Caco-2 (cell line): ENCODE measurements at regions not wholly inside any gene's neighbourhood (a gene's known extent, or its start where the extent isn't known, plus 50 kb on each side); places are given as distances from the start of the nearest gene placed in this dataset.
"Not testable (repeated sequence)": the region's sequence is repeated elsewhere in the genome, so short reads cannot be mapped to it uniquely, and the experiment has no call there.

Experiments
- BruUV-seq: library from RNA; stranded (reverse); fragments of 400-500 nt; replicated peaks from 2 replicates; lab custom pipeline; 2021; lab: Mats Ljungman, UMichigan
- CTCF ChIA-PET: fragments of 300-600 bp; sonication (Branson Sonifier 250); formaldehyde crosslinking; loops from one replicate; lab custom pipeline; 2022; ENCODE audit warnings: antibody characterized with exemption; lab: Charles Lee
- POLR2A ChIA-PET: fragments of 300-600 bp; sonication (Branson Sonifier 250); formaldehyde crosslinking; loops from one replicate; lab custom pipeline; 2022; ENCODE audit warnings: antibody characterized with exemption; lab: Charles Lee
- DNase-seq, 2 experiments: peaks; one replicate each; pipeline versions ENCODE4 v3.0.0 to v3.0.0-alpha.2; 2020 to 2022
- H3K27me3 ChIP-seq: replicated peaks from 2 replicates; pipeline ENCODE4 v1.6.0; 2011; ENCODE audit warnings: low read length; ENCODE audit not compliant: control insufficient read depth, insufficient read depth
- H3K36me3 ChIP-seq: 2 replicates; pipeline ENCODE4 v1.5.1; 2011; ENCODE audit warnings: low read length; ENCODE audit not compliant: control insufficient read depth, insufficient read depth
- H3K4me1 ChIP-seq: fragments of 250-450 bp; sonication (Bioruptor Pico); 2 replicates; pipeline ENCODE4 v1.5.1; 2020; ENCODE audit warnings: mild to moderate bottlenecking
- H3K4me3 ChIP-seq: 2 replicates; pipeline ENCODE4 v1.5.1; 2011; ENCODE audit warnings: low read depth, mild to moderate bottlenecking, control low read depth, low read length
- H3K9me3 ChIP-seq: fragments of 250-450 bp; sonication (Bioruptor Pico); 2 replicates; pipeline ENCODE4 v1.5.1; 2020; ENCODE audit warnings: mild to moderate bottlenecking, moderate library complexity
- H3K27ac Mint-ChIP-seq: one replicate; pipeline ENCODE4 v1.8.0; 2022; ENCODE audit warnings: mixed read lengths; ENCODE audit not compliant: unreplicated experiment
- H3K27me3 Mint-ChIP-seq: one replicate; pipeline ENCODE4 v1.8.0; 2022; ENCODE audit warnings: mixed read lengths; ENCODE audit not compliant: insufficient read depth, unreplicated experiment
- H3K36me3 Mint-ChIP-seq: one replicate; pipeline ENCODE4 v1.8.0; 2022; ENCODE audit warnings: mild to moderate bottlenecking, mixed read lengths; ENCODE audit not compliant: insufficient read depth, unreplicated experiment
- H3K4me1 Mint-ChIP-seq: one replicate; pipeline ENCODE4 v1.8.0; 2022; ENCODE audit warnings: low read depth, mixed read lengths; ENCODE audit not compliant: unreplicated experiment
- H3K4me3 Mint-ChIP-seq: one replicate; pipeline ENCODE4 v1.8.0; 2022; ENCODE audit warnings: mild to moderate bottlenecking, moderate library complexity, mixed read lengths; ENCODE audit not compliant: unreplicated experiment
- H3K9me3 Mint-ChIP-seq: one replicate; pipeline ENCODE4 v1.8.0; 2022; ENCODE audit warnings: mixed read lengths; ENCODE audit not compliant: unreplicated experiment
- CTCF ChIP-seq, 2 experiments: fragments of 200-600 bp in 1 of 2; IDR thresholded peaks; 1 replicate in 1 of 2; 2 replicates in 1 of 2; pipeline versions ENCODE4 v1.5.1 to v1.8.0; 2011 to 2022; ENCODE audit warnings: antibody characterized with exemption in 1 of 2, control low read depth in 1 of 2, inconsistent platforms in 1 of 2, low read depth in 1 of 2, low read length in 1 of 2, mild to moderate bottlenecking in 1 of 2, moderate library complexity in 1 of 2; ENCODE audit not compliant: insufficient read depth in 1 of 2, severe bottlenecking in 1 of 2, unreplicated experiment in 1 of 2
- intact Hi-C: fragments of 100-400 bp; cut with micrococcal nuclease; formaldehyde crosslinking; loops from one replicate; pipeline ENCODE4 v1.10.0; 2022; ENCODE audit not compliant: unreplicated experiment

GRCh38 chr7:68249611-68250010, 1253.0 kb downstream of the TYW1 start:
- POLR2A ChIA-PET = no interaction called here
- H3K9me3 ChIP-seq = peaks cover 12% of the 10 kb centered on the region; the same call in 1 of the 2 replicates
- no TSS peak for BruUV-seq
- H3K27ac Mint-ChIP-seq = no peak overlapping the region
- peaks cover 35% of the 10 kb centered on the region for H3K9me3 Mint-ChIP-seq
- intact Hi-C loops = no loop called here
- no peak for DNase-seq
- no peak overlapping the region for H3K4me3 Mint-ChIP-seq
- H3K36me3 Mint-ChIP-seq = no peaks in the 10 kb centered on the region
- no peaks in the 10 kb centered on the region for H3K36me3 ChIP-seq
- H3K4me3 ChIP-seq = no peak overlapping the region
- no peak for TF ChIP-seq CTCF (IDR thresholded peaks at IDR 0.05; ENCODE audit: insufficient read depth in 1 of 2, low read depth in 1 of 2, low read length in 1 of 2, severe bottlenecking in 1 of 2, unreplicated experiment in 1 of 2)
- H3K4me1 ChIP-seq = no peaks in the 10 kb centered on the region
- CTCF ChIA-PET = no interaction called here
- no peaks in the 10 kb centered on the region for H3K27me3 ChIP-seq
- no peaks in the 10 kb centered on the region for H3K27me3 Mint-ChIP-seq
- no peaks in the 10 kb centered on the region for H3K4me1 Mint-ChIP-seq

- no peaks in the 10 kb centered on the region for H3K4me1 ChIP-seq
- ChIA-PET POLR2A (no interaction called here), CTCF (no interaction called here)
- TF ChIP-seq CTCF (IDR thresholded peaks at IDR 0.05; ENCODE audit: insufficient read depth in 1 of 2, low read depth in 1 of 2, low read length in 1 of 2, severe bottlenecking in 1 of 2, unreplicated experiment in 1 of 2) = no peak
- intact Hi-C loops = no loop called here
- H3K9me3 ChIP-seq = peaks cover 12% of the 10 kb centered on the region; the same call in 1 of the 2 replicates
- DNase-seq = no peak
- no peaks in the 10 kb centered on the region for H3K27me3 ChIP-seq
- Mint-ChIP-seq H3K9me3 (peaks cover 35% of the 10 kb centered on the region), H3K27me3 (no peaks in the 10 kb centered on the region), H3K36me3 (no peaks in the 10 kb centered on the region), H3K27ac (no peak overlapping the region), H3K4me1 (no peaks in the 10 kb centered on the region), H3K4me3 (no peak overlapping the region)
- no peak overlapping the region for H3K4me3 ChIP-seq
- BruUV-seq = no TSS peak
- no peaks in the 10 kb centered on the region for H3K36me3 ChIP-seq
These were observed 1253.5 kb downstream of the TYW1 start for GRCh38 chr7:68250143-68250542.

- DNase-seq, H3K27ac Mint-ChIP-seq, H3K27me3 ChIP-seq, intact Hi-C loops, H3K4me3 Mint-ChIP-seq, H3K27me3 Mint-ChIP-seq, H3K36me3 ChIP-seq, BruUV-seq, H3K9me3 ChIP-seq, POLR2A ChIA-PET, H3K4me3 ChIP-seq, H3K4me1 ChIP-seq, H3K4me1 Mint-ChIP-seq, H3K36me3 Mint-ChIP-seq, CTCF ChIA-PET: not testable (repeated sequence)
- H3K9me3 Mint-ChIP-seq = peaks cover 34% of the 10 kb centered on the region
These were observed 1258.2 kb downstream of the TYW1 start for GRCh38 chr7:68254815-68255214.

- CTCF ChIA-PET = no interaction called here
- TF ChIP-seq CTCF (IDR thresholded peaks at IDR 0.05; ENCODE audit: insufficient read depth in 1 of 2, low read depth in 1 of 2, low read length in 1 of 2, severe bottlenecking in 1 of 2, unreplicated experiment in 1 of 2) = no peak
- Mint-ChIP-seq H3K4me3 (no peak overlapping the region), H3K27ac (no peak overlapping the region), H3K4me1 (no peaks in the 10 kb centered on the region), H3K9me3 (peaks cover 45% of the 10 kb centered on the region), H3K27me3 (no peaks in the 10 kb centered on the region), H3K36me3 (no peaks in the 10 kb centered on the region)
- Histone ChIP-seq H3K4me3 (no peak overlapping the region), H3K4me1 (no peaks in the 10 kb centered on the region), H3K9me3 (0 out of 2 replicates have a peak, but pooled peaks cover 6% of the 10 kb centered on the region), H3K36me3 (no peaks in the 10 kb centered on the region), H3K27me3 (no peaks in the 10 kb centered on the region)
- intact Hi-C loops = no loop called here
- BruUV-seq = no TSS peak
- DNase-seq = no peak
- POLR2A ChIA-PET = no interaction called here
These were observed 1259.7 kb downstream of the TYW1 start for GRCh38 chr7:68256295-68256694.
